ENCODE measurements at regions not wholly inside any gene's neighbourhood (a gene's known extent, or its start where the extent isn't known, plus 50 kb on each side); places are given as distances from the start of the nearest gene placed in this dataset.
"Not testable (repeated sequence)": the region's sequence is repeated elsewhere in the genome, so short reads cannot be mapped to it uniquely, and the experiment has no call there.

DNA sequence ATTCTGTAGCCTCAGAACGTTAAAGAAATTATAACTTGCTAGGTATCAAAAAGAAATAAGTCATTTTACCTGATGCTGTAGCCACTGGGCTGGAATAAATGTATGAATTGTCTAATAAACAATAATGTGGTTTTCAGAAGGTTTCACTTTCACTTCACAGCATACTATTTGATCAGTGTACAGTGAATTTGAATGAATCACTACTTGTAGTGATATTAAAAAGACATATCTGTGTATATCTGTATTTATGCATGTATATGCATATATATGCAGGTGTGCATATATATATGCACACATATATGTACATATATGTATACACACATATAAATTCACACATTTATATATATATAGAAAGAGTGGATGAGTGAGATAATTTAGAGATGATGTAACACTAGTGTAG is 440.0 kb upstream of the PCDH10 start:
- no peak for DNase-seq

DNA sequence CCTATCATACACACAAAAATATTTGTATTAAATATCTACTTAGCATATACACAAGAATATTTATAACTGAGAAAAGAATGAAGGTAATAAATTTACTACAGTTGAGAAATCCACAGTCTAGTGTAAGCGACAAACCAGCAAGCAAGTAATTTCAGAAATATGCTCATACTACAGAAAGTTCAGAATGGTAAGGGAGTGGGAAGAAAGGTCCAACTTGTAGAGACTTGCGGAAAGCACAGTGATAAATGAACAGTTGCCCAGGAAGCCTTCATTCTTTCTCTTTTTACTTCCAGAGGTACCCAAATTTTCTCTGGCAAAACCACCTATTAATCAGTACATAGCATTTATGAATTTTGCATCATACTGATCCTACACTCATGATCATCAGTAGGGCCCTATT is 438.1 kb upstream of the PCDH10 start:
- DNase-seq, result no peak

DNA sequence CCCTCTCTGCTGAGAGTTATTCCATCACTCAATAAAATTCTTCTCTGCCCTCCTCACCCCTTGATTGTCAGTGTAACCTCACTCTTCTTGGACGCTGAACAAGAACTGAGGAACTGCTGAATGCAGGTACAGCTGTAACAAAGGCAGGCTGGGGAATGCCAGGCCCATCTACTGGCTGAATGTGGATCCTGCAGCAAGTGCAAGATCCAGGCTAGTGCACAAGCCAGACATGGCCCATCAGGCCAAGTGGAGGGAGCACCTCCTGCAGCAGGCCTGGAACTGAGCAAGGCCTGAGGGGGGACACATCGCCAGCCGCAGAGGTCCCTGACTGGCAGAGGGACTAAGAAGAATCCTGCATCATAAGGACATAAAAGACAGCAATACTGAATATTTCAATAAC is 411.8 kb upstream of the PCDH10 start:
- no peak for DNase-seq

DNA sequence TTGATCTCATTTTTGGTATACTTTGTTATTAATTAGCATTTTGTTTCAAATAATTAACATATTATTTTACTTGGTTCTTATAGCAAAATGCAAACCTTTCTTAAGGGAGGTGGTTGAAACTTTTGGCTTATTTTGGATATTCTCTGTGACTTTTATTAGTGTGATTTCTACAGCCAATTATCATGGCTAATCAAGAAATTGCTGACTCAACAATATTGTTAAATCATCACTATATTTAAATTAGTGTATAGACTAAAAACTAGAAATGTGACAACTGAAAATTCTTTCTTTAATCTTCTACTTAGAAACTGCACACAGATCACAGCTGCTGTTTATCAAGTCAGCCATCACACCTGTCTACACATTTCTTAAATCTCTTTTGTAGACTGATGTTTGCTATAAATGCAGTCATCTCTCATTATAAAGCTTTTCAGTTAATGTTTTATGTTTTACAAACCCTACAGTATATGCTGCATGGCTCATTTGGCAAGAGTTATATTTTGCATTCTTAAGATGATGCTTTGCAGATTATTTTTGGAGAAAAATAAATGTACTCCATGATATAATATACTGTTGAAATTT is 389.8 kb upstream of the PCDH10 start:
- no peak for DNase-seq

DNA sequence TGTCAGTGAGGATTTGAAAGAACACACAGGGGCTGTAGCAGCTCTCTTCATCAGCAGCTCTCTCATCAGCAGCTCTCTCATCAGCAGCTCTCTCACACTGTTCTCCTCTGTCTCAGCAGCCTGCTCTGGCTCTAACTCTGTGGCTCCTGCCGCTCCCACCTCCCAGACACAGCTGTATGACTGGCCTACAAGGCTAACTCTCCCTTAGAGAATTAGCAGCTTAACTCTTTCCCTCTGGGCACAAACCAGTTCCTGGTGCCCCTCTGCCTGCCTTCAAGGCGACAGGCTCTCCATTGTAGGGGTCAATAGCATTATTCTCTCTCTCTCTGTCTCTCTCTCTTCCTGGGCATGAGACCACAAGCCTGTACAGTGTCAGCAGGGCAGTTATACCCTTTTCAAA is 385.6 kb upstream of the PCDH10 start:
- no peak for DNase-seq

DNA sequence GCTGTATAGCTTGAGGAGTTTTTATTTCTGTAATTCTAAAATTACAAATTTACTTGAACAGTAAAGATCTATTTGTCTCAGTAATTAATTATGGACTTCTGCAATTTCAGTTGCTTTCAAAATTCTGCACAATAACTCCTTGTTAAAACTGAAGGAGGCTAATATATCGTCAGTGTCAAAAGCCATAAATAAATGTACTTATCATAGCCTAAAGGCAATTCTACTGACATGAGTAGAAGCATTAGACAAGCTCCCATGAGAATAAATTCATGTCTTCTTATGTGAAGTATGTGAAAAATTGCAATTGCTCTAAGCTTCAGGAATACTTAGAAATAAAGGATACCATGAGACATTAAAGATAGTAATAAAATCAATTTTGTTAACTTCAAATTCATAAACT is 381.2 kb upstream of the PCDH10 start:
- no peak for DNase-seq

DNA sequence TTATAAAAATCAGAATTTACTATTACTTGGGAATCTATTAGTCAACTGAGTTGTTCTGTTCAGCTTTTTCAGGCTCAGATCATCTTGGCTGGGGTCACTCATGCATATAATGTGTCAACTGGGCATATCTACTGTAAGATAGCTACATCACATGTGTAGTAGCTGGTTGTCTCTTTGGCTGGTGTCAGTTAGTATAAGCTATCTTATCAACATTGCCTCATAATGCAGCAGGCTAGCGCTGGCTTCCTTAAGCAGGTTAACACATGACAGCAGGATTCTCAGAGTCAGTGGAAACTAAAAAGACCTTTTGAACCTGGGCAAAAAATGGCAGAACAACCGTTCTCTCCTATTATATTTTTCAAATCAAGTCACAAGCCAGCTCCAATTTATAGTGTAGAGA is 378.3 kb upstream of the PCDH10 start:
- no peak for DNase-seq

DNA sequence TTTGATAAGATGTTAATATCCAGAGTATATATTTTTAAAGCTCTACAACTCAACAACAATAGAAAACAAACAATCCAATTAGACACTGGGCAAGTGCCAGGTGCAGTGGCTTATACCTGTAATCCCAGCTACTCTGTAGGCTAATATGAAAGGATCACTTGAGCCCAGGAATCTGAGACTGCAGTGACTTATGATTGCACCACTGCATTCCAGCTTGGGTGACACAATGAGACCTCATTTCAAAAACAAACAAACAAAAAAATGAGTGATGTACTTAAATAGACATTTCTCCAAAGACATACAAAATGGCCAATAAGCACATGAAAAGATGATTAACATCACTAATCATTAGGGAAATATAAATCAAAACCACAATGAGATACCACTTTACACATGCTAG is 356.8 kb upstream of the PCDH10 start:
- no peak for DNase-seq

DNA sequence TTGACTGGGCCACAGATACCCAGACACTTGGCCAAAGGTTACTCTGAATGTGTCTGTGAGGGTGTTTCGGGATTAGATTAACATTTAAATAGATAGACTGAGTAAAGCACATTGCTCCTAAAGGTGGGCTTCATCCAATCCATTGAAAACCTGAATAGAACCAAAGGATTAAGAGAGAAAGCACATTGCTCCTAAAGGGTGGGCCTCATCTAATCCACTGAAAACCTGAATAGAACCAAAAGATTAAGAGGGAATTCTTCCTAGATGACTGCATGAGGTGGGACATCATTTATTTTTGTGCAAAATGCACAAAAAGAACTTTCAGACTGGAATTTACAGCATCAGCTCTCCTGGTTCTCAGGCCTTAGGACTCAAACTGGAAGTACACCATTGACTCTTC is 351.2 kb upstream of the PCDH10 start:
- DNase-seq, result no peak

DNA sequence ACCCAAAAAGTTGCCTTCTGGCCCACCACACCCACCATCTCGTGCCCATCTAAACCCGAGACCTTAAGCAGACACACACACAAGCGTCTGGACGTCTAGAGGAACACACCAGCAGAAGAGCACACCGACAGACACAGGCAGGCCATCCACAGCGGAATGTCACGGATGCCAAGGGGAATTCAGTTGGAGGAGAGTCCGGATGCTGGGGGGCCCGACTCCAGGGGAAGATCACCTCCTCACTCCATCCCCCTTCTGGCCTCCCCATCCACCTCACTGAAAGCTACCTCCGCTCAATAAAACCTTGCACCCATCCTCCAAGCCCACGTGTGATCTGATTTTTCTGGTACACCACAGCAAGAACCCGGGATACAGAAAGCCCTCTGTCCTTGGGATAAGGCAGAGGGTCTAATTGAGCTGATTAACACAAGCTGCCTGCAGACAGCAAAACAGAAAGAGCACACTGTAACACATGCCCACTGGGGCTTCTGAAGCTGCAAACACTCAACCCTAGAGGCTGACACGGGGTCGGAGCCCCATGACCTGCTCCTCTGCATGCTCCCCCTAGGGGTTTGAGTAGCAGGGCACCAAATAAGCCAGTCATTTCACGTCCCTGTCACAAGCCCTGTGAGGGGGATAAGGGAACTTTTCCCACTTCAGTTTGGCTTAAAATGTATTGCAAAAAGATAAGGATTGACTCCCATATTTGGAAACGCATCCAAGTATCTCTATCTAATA is 339.6 kb upstream of the PCDH10 start:
- no peak for DNase-seq

DNA sequence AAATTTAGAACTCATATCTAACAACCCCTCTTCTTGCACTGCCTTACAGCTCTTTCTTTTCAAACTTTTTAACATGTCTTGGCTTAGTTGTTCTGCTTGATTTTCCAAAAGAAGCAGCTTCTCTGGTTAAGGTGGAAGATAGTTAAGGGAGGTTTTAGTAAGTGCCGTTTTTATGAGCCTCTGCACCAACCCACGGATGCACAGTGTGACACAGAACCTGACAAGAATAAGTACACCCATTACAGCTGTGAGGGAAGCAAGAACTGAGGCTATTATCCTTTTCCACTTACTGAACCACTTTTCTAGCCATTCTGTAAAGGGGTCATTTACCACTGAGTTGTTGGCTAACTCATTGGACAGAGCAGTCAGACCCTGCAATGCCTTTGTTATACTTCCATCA is 336.0 kb upstream of the PCDH10 start:
- not testable (repeated sequence) for DNase-seq

DNA sequence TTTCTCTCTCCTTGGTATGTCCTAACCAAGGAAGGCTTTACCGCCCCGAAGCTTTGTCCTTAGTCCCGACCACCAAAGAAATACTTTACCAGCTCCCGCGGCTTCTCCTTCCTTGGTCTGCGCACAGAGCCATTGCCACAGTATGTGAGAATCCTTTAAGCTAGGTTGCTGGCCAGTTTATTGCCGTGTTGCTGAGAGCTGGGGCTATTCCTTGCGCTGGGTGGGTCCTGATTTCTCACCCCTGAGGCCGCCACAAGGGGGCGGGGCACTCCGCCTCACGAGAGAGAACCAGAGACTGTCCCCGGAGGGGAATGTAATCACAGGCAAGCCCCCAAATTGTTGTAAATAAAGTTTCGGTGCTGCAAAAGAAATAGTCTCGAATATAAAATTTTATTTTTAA is 331.0 kb upstream of the PCDH10 start:
- no peak for DNase-seq

DNA sequence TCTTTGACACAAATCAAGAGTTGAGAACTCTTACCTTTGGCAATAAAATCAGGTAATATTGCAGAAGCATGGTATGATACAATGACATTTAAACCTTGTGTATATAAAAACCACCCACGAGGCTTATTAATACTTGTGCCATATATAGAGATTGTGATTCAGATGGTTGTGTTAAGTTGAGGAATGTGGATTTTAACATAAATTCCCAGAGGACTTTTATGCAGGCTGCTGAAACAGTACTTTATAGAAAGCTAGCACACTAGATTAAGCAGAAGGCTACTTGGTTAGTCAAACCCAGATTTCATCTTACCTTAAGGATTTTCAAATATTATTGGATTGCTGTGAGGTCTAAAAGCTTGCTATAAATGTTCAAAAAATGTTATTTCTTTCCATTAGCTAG is 325.7 kb upstream of the PCDH10 start:
- no peak for DNase-seq

DNA sequence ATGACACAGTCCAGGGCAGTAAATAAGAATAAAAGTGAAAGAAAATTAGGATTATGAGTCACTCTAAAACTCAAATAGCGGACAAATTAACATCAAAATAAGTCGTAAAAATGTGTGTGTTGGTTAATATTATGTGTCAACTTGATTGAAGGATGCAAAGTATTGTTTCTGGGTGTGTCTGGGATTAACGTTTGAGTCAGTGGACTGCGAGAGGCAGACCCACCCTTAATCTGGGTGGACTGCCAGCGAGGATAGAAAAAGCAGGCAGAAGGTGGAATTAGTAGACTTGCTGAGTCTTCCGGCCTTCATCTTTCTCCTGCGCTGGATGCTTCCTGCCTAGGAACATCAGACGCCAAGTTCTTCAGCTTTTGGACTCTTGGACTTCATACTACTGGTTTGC is 324.3 kb upstream of the PCDH10 start:
- no peak for DNase-seq

DNA sequence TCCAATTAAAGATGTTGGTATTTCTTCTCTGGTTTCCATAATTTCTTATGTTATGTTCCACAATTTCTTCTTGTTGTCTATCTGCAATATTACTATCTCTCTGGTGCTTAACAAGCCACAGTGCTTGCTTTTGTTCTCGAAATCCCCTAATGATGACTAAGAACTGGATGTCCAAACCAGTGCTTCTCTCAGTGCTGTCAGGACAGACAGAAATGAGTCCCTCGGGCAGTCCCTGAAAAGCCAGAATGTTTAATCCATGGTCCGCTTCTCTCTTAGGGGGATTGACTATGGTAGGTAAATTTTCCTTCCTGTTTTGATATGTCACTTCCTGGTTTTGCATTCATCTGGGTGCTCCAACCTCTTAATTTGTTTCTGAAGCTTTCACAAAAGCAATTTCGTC is 321.6 kb upstream of the PCDH10 start:
- no peak for DNase-seq

DNA sequence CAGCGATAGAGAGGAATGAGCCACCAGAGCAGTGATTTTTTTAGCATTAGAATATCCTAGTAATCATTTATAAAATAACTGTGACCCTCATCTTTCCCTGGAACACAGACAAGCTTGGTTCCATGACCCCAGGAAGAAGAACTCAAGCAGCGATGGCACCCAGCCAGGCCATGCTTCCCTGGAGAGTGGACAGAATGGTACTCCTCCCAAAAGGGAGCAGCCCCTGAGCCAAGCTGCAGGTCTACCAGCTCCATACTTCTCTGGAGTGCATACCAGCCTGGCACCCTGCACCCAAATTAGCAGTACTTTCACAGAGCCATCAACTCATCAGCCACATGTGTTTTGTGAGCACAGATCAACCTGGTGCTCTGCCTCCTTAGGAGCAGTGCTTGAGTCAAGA is 310.9 kb upstream of the PCDH10 start:
- DNase-seq, result no peak

DNA sequence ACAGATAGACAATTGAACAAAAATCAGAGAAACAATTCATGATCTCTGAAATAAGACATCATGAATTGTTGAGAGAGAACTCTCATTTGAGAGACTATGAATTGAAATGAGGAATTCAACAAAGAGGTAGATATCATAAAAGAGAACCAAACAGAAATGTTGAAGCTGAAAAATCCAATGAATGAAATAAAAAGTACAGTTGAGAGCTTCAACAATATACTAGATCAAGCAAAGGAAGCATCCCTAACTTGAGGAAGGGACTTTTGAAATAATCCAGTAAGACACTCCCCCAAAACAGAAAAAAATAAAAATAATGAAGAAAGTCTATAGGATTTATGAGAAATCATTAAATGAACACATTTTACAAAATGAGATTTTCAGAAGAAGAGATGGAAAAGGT is 310.0 kb upstream of the PCDH10 start:
- DNase-seq, result no peak

DNA sequence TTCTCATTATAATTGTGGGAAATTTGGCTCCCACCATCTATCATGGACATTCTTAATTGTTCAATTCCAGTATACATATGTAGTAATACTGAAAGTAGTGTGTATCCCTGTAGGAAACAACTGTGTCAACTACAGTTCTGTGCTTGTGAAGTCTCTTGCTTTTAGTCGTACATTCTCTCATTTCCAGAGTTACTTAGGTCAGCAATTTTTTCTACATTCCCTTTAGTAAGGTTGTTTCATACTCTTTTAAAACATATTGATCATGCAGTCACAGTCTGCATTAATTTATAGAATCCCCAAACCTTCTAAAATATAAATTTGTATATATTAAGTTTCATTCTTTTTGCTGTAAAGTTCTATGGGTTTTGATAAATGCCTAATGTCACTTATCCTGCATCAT is 289.2 kb upstream of the PCDH10 start:
- no peak for DNase-seq

DNA sequence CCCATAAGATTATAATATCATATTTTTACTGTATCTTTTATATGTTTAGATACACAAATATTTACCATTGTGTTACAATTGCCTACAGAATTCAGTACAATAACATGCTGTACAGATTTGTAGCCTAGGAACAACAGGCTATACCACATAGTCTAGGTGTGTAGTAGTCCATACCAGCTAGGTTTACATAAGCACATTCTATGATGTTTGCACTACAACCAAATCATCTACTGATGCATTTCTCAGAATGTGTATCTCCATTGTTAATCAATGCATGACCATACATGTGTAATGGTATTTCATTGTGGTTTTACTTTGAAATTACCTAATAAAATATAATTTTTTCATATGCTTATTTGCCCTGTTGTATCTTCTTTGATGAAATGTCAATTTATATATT is 288.1 kb upstream of the PCDH10 start:
- no peak for DNase-seq

DNA sequence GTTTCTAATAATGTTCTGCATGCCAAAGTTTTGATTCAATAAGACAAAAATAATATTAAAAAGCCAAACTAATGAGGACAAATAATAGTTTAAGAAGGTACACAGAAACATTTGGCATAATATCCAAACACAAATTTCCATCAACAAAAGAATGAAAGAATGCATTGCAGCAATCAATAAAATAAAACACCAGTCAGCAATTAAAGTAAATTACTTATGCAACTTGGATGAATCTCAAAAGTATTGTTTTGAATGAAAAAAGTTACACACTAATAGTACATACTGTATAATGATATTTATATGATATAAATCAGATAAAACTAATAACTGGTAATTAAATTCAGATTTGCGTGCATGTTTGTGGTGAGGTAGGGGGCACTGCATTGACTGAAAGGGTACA is 285.5 kb upstream of the PCDH10 start:
- DNase-seq, result no peak

DNA sequence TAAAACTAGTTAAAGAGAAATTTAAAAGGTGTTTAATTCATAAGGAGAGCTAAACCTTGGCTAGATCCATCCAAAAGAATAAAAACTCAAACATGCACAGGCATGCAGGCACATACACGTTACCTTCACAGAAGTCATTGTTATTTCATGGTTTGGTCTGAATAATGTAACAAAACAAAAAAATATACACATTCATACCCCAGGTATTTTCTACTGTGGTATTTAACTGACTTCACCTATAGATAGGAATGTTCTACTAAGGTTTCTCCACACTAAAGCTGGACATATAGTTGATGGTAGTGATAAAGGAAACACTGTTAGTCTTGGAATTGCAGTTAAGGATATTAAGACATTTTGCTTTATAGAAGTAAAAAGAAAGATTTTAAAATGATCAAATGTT is 283.6 kb upstream of the PCDH10 start:
- no peak for DNase-seq

DNA sequence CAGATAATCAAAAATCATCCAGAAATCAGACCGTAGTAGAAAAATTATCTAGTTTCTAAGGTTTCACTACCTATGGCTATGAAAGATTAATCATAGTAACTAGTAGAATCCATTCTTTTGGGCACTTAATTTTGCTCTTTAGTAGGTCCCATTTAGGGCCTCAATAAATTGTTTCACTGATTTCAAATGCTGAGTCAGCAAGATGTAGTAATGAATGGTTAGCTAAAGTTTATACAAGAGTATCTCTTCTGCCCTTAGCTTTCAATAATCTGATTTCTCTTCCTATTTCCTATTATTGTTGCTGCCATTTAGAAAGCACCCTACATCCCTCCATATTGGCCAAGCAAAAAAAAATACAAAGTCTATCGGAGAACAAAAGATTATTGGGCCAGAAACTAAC is 283.2 kb upstream of the PCDH10 start:
- DNase-seq, result no peak

DNA sequence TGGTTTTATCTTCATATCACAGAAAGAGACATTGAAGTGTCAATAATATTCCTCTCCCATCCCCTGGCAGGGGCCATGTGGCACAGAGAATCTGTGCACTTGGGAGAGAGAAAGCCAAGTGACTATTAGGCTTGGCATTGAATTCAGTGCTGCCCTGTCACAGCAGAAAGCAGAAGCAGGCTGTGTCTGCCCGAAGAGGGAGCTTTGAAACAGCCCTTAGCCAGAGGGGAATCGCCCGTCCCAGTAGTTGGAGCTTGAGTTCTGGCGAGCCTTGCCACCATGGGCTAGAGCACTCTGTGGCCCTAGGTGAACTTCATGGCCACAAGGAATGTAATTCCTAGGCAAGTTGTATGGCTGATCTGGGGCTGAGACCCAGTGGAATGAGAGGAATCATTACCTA is 282.5 kb upstream of the PCDH10 start:
- DNase-seq, result no peak

DNA sequence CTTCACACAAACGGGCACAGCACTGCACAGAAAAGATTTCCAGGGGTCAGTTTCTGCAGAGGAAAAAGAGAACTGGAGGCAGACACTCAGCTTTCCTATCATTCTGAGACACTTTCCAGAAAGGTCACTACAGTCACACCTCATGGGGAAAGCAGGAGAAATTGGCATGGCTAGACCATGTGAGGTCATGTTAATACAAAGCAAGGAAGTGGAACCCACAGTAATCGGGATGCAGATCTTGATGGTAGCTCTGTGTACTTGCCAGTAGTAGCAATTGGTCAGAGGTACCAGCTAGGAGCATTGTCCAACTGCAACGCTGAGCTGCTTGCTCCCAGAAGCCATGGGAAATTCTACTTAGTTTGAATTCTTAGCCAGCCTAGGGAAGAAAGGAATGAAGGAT is 255.3 kb upstream of the PCDH10 start:
- no peak for DNase-seq

DNA sequence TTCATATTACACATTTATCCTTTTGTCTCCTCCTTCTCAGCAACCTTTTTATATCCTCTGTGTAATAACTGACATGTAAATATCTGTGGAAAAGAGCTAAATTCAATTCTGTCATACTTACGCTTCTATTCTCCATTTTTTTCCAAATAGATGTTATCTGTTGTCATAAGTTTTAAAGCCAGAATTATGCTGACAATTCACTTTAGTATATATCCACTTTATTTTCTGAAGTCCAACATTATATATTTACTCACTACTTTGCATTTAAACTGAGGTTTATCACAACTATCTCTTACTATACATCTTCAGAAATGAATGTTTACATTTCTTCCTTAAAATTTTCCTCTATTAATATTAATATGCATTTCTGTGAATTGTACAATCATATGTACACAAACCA is 247.9 kb upstream of the PCDH10 start:
- DNase-seq, result no peak
